ENCODE measurements at regions not wholly inside any gene's neighbourhood (a gene's known extent, or its start where the extent isn't known, plus 50 kb on each side); places are given as distances from the start of the nearest gene placed in this dataset.

- no peaks in the 10 kb centered on the region for H3K9me2 ChIP-seq (replicated peaks; ENCODE audit: low read depth, low read length)
- H3K79me2 ChIP-seq (ENCODE audit: insufficient read depth, low read length) = no peaks in the 10 kb centered on the region
- no peak overlapping the region for H3K9ac ChIP-seq (ENCODE audit: low read depth, low read length, poor library complexity, severe bottlenecking)
- no peak for TF ChIP-seq CTCF (conservative IDR thresholded peaks at IDR 0.05; ENCODE audit: low read length)
- no peak for TF ChIP-seq EZH2phosphoT487 (IDR thresholded peaks at IDR 0.05; ENCODE audit: borderline replicate concordance)
- H3K9me3 ChIP-seq (ENCODE audit: insufficient read depth, low read depth, low read length) = peaks cover 12% of the 10 kb centered on the region; the same call in 1 of the 2 replicates
- no peaks in the 10 kb centered on the region for H3K27me3 ChIP-seq (ENCODE audit: insufficient read depth, low read length, poor library complexity, severe bottlenecking)
- no peak overlapping the region for H2AFZ ChIP-seq (ENCODE audit: low read length)
- no peaks in the 10 kb centered on the region for H3K36me3 ChIP-seq (ENCODE audit: insufficient read depth, low read length)
- no peak overlapping the region for H3K4me2 ChIP-seq (ENCODE audit: low read depth, low read length, poor library complexity, severe bottlenecking)
- no peaks in the 10 kb centered on the region; the same call in 1 of the 2 replicates for H3F3A ChIP-seq (ENCODE audit: low read depth)
- H3K4me3 ChIP-seq (ENCODE audit: low read length, poor library complexity, severe bottlenecking) = no peak overlapping the region
- peaks cover 19% of the 10 kb centered on the region for H3K4me1 ChIP-seq (ENCODE audit: insufficient read depth, low read length, poor library complexity, severe bottlenecking)
- H4K20me1 ChIP-seq (ENCODE audit: insufficient read depth, low read length, poor library complexity, severe bottlenecking) = no peaks in the 10 kb centered on the region
Measured at GRCh38 chr3:31391150-31391549, 141.6 kb upstream of the STT3B start.

- H3K4me1 ChIP-seq (ENCODE audit: insufficient read depth, low read length, poor library complexity, severe bottlenecking) = peaks cover 19% of the 10 kb centered on the region
- no peak for TF ChIP-seq EZH2phosphoT487 (IDR thresholded peaks at IDR 0.05; ENCODE audit: borderline replicate concordance)
Measured at GRCh38 chr3:31392568-31392967, 140.2 kb upstream of the STT3B start.

DNA sequence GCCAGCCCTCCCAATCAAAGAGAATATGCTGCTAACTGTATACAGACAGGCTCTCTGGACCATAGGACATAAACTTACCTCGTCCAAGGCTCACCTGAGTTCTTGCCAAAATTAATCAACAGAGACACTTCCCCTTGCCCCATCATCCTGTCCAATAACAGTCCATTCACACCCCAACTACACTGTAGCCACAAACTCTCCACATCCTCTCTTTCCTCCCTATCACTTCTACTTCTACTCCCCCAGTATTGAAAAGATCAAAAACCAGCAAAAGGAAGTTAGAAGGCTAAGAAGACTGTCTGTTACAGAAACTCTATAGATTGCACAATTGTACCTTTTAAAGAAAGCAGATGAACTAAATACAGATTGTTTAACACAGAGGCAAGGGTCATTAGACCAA lies 133.5 kb upstream of the STT3B start:
- no peaks in the 10 kb centered on the region for H3K9me2 ChIP-seq (replicated peaks; ENCODE audit: low read depth, low read length)
- H3K4me2 ChIP-seq (ENCODE audit: low read depth, low read length, poor library complexity, severe bottlenecking) = peak overlapping the region; percentile 32

More at GRCh38 chr3:31392568-31392967, 140.2 kb upstream of the STT3B start:
- Histone ChIP-seq H3K36me3 (ENCODE audit: insufficient read depth, low read length) (no peaks in the 10 kb centered on the region), H3K9ac (ENCODE audit: low read depth, low read length, poor library complexity, severe bottlenecking) (no peak overlapping the region), H3K9me3 (ENCODE audit: insufficient read depth, low read depth, low read length) (0 out of 2 replicates have a peak, but pooled peaks cover 2% of the 10 kb centered on the region), H4K20me1 (ENCODE audit: insufficient read depth, low read length, poor library complexity, severe bottlenecking) (no peaks in the 10 kb centered on the region), H3K9me2 (replicated peaks; ENCODE audit: low read depth, low read length) (no peaks in the 10 kb centered on the region), H3K27me3 (ENCODE audit: insufficient read depth, low read length, poor library complexity, severe bottlenecking) (no peaks in the 10 kb centered on the region), H3K79me2 (ENCODE audit: insufficient read depth, low read length) (no peaks in the 10 kb centered on the region), H3K4me2 (ENCODE audit: low read depth, low read length, poor library complexity, severe bottlenecking) (no peak overlapping the region), H2AFZ (ENCODE audit: low read length) (0 out of 2 replicates have a peak overlapping the region, but pooled peaks have one; percentile 16), H3F3A (ENCODE audit: low read depth) (no peaks in the 10 kb centered on the region; the same call in 1 of the 2 replicates), H3K4me3 (ENCODE audit: low read length, poor library complexity, severe bottlenecking) (no peak overlapping the region)

More for the DNA sequence above, 133.5 kb upstream of the STT3B start:
- no peaks in the 10 kb centered on the region for H3K36me3 ChIP-seq (ENCODE audit: insufficient read depth, low read length)
- H3K4me3 ChIP-seq (ENCODE audit: low read length, poor library complexity, severe bottlenecking) = peak overlapping the region; percentile 20
- no peak overlapping the region for H3K9ac ChIP-seq (ENCODE audit: low read depth, low read length, poor library complexity, severe bottlenecking)
- 0 out of 2 replicates have a peak, but pooled peaks cover 3% of the 10 kb centered on the region for H3F3A ChIP-seq (ENCODE audit: low read depth)
- no peaks in the 10 kb centered on the region for H4K20me1 ChIP-seq (ENCODE audit: insufficient read depth, low read length, poor library complexity, severe bottlenecking)
- no peak overlapping the region for H2AFZ ChIP-seq (ENCODE audit: low read length)
- H3K4me1 ChIP-seq (ENCODE audit: insufficient read depth, low read length, poor library complexity, severe bottlenecking) = peaks cover 20% of the 10 kb centered on the region
- peaks cover 3% of the 10 kb centered on the region; the same call in 1 of the 2 replicates for H3K9me3 ChIP-seq (ENCODE audit: insufficient read depth, low read depth, low read length)
- TF ChIP-seq CTCF (conservative IDR thresholded peaks at IDR 0.05; ENCODE audit: low read length) (no peak), EZH2phosphoT487 (IDR thresholded peaks at IDR 0.05; ENCODE audit: borderline replicate concordance) (no peak)
- no peaks in the 10 kb centered on the region for H3K79me2 ChIP-seq (ENCODE audit: insufficient read depth, low read length)
- H3K27me3 ChIP-seq (ENCODE audit: insufficient read depth, low read length, poor library complexity, severe bottlenecking) = no peaks in the 10 kb centered on the region

Measured in Loucy (cell line).